Upper lobe of left lung (tissue), 6 donors: ENCODE measurements at regions not wholly inside any gene's neighbourhood (a gene's known extent, or its start where the extent isn't known, plus 50 kb on each side); places are given as distances from the start of the nearest gene placed in this dataset.

Experiments
- ATAC-seq, 2 donors: fragments of 200-7000 bp; cut with Tn5 transposase; one replicate each; pipeline ENCODE4 v1.9.1; 2022; ENCODE audit warnings: mild to moderate bottlenecking in 2 of 2, moderate library complexity in 2 of 2; ENCODE audit not compliant: low FRiP score in 2 of 2
- DNase-seq, 2 donors: peaks; one replicate each; pipeline ENCODE4 v3.0.0-alpha.2; 2019 to 2020
- H3K27ac ChIP-seq, 4 donors: fragments of 200-600 bp; sonication (generic); one replicate each; pipeline ENCODE4 v1.5.1; 2016 to 2019
- H3K27me3 ChIP-seq, 4 donors: fragments of 200-600 bp; sonication (generic); one replicate each; pipeline ENCODE4 v1.5.1; 2017 to 2019
- H3K36me3 ChIP-seq, 4 donors: fragments of 200-600 bp; sonication (generic); one replicate each; pipeline ENCODE4 v1.5.1; 2016 to 2019
- H3K4me1 ChIP-seq, 4 donors: fragments of 200-600 bp; sonication (generic); one replicate each; pipeline ENCODE4 v1.5.1; 2018 to 2019
- H3K4me3 ChIP-seq, 4 donors: fragments of 200-600 bp; sonication (generic); one replicate each; pipeline ENCODE4 v1.5.1; 2017 to 2019; ENCODE audit warnings: mild to moderate bottlenecking in 2 of 4, moderate library complexity in 1 of 4
- H3K9me3 ChIP-seq, 4 donors: fragments of 200-600 bp; sonication (generic); one replicate each; pipeline ENCODE4 v1.5.1; 2018 to 2019
- EP300 ChIP-seq, 4 donors: sonication (generic); formaldehyde crosslinking; IDR thresholded peaks; one replicate each; pipeline ENCODE4 v1.5.1; 2017; ENCODE audit warnings: antibody characterized with exemption in 4 of 4, control low read depth in 2 of 4
- POLR2A ChIP-seq, 4 donors: fragments of 450-650 bp; IDR thresholded peaks; one replicate each; pipeline ENCODE4 v1.5.1; 2016 to 2017; ENCODE audit warnings: antibody characterized with exemption in 4 of 4, mild to moderate bottlenecking in 2 of 4
- POLR2AphosphoS5 ChIP-seq, 2 donors: sonication (generic); formaldehyde crosslinking; IDR thresholded peaks; one replicate each; pipeline ENCODE4 v1.5.1; 2017; ENCODE audit warnings: antibody characterized with exemption in 2 of 2
- WGBS, 2 donors: methylation state at CpG; one replicate each; pipeline ENCODE4 v1.1.5; 2017 to 2018; 5-methylcytosine and 5-hydroxymethylcytosine counted together
- TF ChIP-seq, protein P1 (sequence below), 6 experiments: fragments of 450-650 bp in 4 of 6; fragments of 200-600 bp in 2 of 6; sonication (generic) in 2 of 6; IDR thresholded peaks; one replicate each; pipeline ENCODE4 v1.5.1; 2016 to 2019; ENCODE audit warnings: antibody characterized with exemption in 6 of 6
- donor health status: DM: no; HTN: no; CAD: no; lungs with moderate emphysema.
- donor health status: DM: no; HTN: yes; CAD: no; lungs with severe emphysema.

- DNase-seq (no peak), ATAC-seq (no peak)
- Histone ChIP-seq H3K27ac (no peak overlapping the region), H3K4me1 (no peaks in the 10 kb centered on the region), H3K4me3 (no peak overlapping the region), H3K36me3 (no peaks in the 10 kb centered on the region), H3K9me3 (no peaks in the 10 kb centered on the region), H3K27me3 (no peaks in the 10 kb centered on the region)
- no peak for TF ChIP-seq POLR2AphosphoS5 (IDR thresholded peaks at IDR 0.05)
- no peak for TF ChIP-seq EP300 (IDR thresholded peaks at IDR 0.05)
- TF ChIP-seq POLR2A (IDR thresholded peaks at IDR 0.05) = no peak
- TF ChIP-seq, protein P1, sequence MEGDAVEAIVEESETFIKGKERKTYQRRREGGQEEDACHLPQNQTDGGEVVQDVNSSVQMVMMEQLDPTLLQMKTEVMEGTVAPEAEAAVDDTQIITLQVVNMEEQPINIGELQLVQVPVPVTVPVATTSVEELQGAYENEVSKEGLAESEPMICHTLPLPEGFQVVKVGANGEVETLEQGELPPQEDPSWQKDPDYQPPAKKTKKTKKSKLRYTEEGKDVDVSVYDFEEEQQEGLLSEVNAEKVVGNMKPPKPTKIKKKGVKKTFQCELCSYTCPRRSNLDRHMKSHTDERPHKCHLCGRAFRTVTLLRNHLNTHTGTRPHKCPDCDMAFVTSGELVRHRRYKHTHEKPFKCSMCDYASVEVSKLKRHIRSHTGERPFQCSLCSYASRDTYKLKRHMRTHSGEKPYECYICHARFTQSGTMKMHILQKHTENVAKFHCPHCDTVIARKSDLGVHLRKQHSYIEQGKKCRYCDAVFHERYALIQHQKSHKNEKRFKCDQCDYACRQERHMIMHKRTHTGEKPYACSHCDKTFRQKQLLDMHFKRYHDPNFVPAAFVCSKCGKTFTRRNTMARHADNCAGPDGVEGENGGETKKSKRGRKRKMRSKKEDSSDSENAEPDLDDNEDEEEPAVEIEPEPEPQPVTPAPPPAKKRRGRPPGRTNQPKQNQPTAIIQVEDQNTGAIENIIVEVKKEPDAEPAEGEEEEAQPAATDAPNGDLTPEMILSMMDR (IDR thresholded peaks at IDR 0.05) = no peak
- WGBS, 2 donors = 85 to 87% methylated on average over 9 of the region's 9 CpGs
These were observed 153.5 kb upstream of the NFE2L3 start for GRCh38 chr7:25998499-25998898.

DNA sequence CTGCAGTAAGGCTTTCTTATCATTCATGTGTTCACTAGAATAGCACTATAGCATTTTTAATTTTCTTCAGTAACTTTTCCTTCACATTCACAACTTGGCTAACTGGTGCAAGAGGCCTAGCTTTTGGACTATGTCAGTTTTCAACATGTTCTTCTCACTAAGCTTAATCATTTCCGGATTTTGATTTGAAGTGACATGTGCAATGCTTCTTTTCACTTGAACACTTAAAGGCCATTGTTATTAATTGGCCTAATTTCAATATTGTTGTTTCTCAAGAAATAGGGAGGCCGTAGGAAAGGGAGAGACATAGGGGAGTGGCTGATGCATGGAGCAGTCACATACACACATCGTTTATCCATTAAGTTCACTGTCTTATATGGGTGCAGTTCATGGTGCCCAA is 151.2 kb upstream of the NFE2L3 start:
- Histone ChIP-seq H3K27ac (no peak overlapping the region), H3K9me3 (no peaks in the 10 kb centered on the region), H3K27me3 (no peaks in the 10 kb centered on the region), H3K36me3 (no peaks in the 10 kb centered on the region), H3K4me1 (no peaks in the 10 kb centered on the region), H3K4me3 (no peak overlapping the region)
- no peak for DNase-seq
- 81 to 87% methylated on average over 3 of the region's 3 CpGs for WGBS, 2 donors
- TF ChIP-seq EP300 (IDR thresholded peaks at IDR 0.05) = no peak
- TF ChIP-seq, protein P1 (IDR thresholded peaks at IDR 0.05) = no peak
- no peak for TF ChIP-seq POLR2AphosphoS5 (IDR thresholded peaks at IDR 0.05)
- no peak for TF ChIP-seq POLR2A (IDR thresholded peaks at IDR 0.05)
- ATAC-seq = no peak

DNA sequence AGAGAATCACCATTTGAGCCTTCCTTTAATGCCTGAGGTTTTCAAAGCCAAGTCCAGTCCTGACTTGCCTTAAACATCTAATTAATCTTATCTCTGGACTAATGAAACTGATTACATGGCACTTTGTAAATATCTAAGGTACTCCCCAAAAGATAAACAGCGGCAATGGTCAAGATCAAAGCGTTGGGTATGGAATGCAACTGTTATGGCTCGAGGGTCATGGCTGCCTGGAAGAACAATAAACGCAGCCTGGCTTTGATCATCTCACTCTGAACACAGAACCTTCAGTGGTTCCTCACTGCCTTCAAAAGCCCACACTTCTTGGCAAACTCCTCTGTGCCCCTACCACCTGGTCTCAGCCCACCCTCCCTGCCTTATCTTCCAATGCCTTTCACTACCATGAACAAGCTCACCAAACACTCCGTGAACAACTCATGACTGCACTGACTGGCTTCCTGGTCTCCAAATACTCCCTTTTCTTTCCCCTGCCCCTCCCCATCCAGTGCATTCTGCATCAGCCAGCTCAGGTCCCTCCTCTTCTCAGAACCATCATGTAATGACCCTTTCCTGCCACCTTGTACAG is 150.2 kb upstream of the NFE2L3 start:
- H3K27me3 ChIP-seq = no peaks in the 10 kb centered on the region
- ATAC-seq (no peak), DNase-seq (no peak)

DNA sequence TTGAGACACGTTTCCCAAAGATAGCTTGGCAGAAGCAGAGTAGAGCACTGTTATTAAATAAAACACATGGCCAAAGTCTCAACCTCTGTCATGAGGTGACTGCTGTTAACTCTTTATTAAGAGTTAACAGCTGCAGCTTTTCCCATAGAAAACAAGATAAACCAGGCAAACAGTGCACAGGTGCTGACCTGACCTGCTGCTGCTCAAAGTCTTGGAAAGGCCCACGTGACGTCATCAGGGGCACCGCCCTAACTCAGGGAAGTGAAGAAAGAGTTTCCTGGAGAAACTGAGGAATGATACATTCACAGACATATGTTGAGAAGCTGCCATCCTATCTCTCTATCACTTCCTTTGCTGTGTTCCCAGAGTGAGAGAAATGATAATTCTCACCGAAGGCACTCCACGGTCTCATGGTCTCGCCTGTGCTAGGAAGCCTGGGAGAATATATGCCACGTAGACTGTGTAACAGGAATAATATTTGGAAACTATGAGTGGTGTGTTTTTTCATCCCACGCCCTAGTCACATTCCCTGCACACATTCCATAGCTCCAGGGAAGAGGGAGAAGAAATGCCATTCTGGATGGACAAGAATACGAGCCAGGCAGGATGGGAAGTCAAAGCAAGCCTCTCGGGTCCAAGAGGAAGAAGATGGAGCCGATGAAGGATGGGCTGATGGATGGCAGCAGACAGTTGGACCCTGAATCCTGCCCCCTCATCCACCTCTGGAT is 146.2 kb upstream of the NFE2L3 start:
- H3K36me3 ChIP-seq = no peaks in the 10 kb centered on the region
- no peak for ATAC-seq
- H3K27me3 ChIP-seq = no peaks in the 10 kb centered on the region
- TF ChIP-seq POLR2AphosphoS5 (IDR thresholded peaks at IDR 0.05) = no peak
- TF ChIP-seq, protein P1 (IDR thresholded peaks at IDR 0.05) = no peak
- TF ChIP-seq POLR2A (IDR thresholded peaks at IDR 0.05) = no peak
- TF ChIP-seq EP300 (IDR thresholded peaks at IDR 0.05) = no peak
- no peaks in the 10 kb centered on the region for H3K9me3 ChIP-seq
- DNase-seq = no peak
- H3K4me3 ChIP-seq = no peak overlapping the region
- no peaks in the 10 kb centered on the region for H3K4me1 ChIP-seq
- 74 to 81% methylated on average over 12 of the region's 12 CpGs for WGBS, 2 donors
- H3K27ac ChIP-seq = no peak overlapping the region

More for the DNA sequence above, 150.2 kb upstream of the NFE2L3 start:
- WGBS, 2 donors = 38 to 49% methylated on average over 5 of the region's 5 CpGs
- Histone ChIP-seq H3K9me3 (no peaks in the 10 kb centered on the region), H3K27ac (no peak overlapping the region), H3K36me3 (no peaks in the 10 kb centered on the region), H3K4me1 (no peaks in the 10 kb centered on the region), H3K4me3 (no peak overlapping the region)
- TF ChIP-seq POLR2AphosphoS5 (IDR thresholded peaks at IDR 0.05) (no peak), EP300 (IDR thresholded peaks at IDR 0.05) (no peak), POLR2A (IDR thresholded peaks at IDR 0.05) (no peak)
- TF ChIP-seq, protein P1 (IDR thresholded peaks at IDR 0.05) = no peak

- TF ChIP-seq POLR2AphosphoS5 (IDR thresholded peaks at IDR 0.05) = no peak
- TF ChIP-seq POLR2A (IDR thresholded peaks at IDR 0.05) = no peak
- no peak for TF ChIP-seq EP300 (IDR thresholded peaks at IDR 0.05)
- TF ChIP-seq, protein P1 (IDR thresholded peaks at IDR 0.05) = no peak
- H3K9me3 ChIP-seq = no peaks in the 10 kb centered on the region
- no peak overlapping the region for H3K27ac ChIP-seq
- H3K36me3 ChIP-seq = no peaks in the 10 kb centered on the region
- no peaks in the 10 kb centered on the region for H3K27me3 ChIP-seq
- 92 to 93% methylated on average over 4 of the region's 4 CpGs for WGBS, 2 donors
- no peak overlapping the region for H3K4me3 ChIP-seq
- no peaks in the 10 kb centered on the region for H3K4me1 ChIP-seq
- ATAC-seq (no peak), DNase-seq (no peak)
These were observed 145.6 kb upstream of the NFE2L3 start for GRCh38 chr7:26006426-26006825.
